Retinal pigment epithelial cell (primary cell): ENCODE measurements at regions not wholly inside any gene's neighbourhood (a gene's known extent, or its start where the extent isn't known, plus 50 kb on each side); places are given as distances from the start of the nearest gene placed in this dataset.

Experiments
- DNase-seq: peaks from one replicate; pipeline ENCODE4 v3.0.0-alpha.2; 2010; ENCODE audit warnings: low read depth
- H3K4me3 ChIP-seq: 2 replicates; pipeline ENCODE4 v1.5.1; 2011; ENCODE audit warnings: mild to moderate bottlenecking, low read length, control low read depth, moderate library complexity
- TF ChIP-seq, protein P1 (sequence below): conservative IDR thresholded peaks from 2 replicates; pipeline ENCODE4 v1.5.1; 2011; ENCODE audit warnings: low read depth, low read length, control low read depth, inconsistent platforms

DNA sequence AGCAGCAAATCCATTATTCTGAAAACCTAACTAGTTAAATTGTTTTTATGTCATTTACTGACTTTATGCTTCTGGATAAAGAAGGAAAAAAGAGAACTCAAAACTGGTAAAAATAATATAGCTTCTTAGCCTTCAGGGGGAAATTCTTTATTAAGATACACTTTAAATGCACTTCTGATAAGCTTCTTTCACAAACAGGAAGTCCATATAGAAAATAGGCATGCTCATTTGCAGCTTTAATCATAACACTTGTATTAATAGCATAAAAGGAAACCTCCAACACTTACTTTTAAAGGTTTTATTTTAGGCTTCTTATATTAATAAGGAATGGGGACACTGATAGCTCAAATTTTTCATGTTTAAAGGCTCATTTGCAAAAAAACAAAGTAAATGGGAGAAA is 538.0 kb upstream of the SLC35B3 start:
- TF ChIP-seq, protein P1, sequence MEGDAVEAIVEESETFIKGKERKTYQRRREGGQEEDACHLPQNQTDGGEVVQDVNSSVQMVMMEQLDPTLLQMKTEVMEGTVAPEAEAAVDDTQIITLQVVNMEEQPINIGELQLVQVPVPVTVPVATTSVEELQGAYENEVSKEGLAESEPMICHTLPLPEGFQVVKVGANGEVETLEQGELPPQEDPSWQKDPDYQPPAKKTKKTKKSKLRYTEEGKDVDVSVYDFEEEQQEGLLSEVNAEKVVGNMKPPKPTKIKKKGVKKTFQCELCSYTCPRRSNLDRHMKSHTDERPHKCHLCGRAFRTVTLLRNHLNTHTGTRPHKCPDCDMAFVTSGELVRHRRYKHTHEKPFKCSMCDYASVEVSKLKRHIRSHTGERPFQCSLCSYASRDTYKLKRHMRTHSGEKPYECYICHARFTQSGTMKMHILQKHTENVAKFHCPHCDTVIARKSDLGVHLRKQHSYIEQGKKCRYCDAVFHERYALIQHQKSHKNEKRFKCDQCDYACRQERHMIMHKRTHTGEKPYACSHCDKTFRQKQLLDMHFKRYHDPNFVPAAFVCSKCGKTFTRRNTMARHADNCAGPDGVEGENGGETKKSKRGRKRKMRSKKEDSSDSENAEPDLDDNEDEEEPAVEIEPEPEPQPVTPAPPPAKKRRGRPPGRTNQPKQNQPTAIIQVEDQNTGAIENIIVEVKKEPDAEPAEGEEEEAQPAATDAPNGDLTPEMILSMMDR = no peak
- no peak overlapping the region for H3K4me3 ChIP-seq

DNA sequence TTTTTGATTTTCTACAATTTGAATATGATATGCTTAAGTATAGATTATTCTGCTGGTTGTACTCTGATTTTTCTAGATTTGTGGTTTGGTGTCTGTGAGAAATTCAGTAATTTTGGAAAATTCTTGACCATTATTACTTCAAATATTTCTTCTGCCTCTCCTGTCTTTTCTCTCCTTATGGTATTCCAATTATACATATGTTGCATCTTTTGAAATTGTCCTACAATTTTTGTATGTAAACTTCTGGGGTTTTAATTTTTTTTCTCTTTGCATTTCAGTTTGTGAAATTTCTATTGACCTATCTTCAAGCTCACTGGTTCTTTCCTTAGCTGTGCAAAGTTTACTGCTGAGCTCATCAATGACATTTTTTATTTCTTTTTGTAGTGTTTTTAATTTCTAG is 534.4 kb upstream of the SLC35B3 start:
- TF ChIP-seq, protein P1 = no peak
- no peak overlapping the region for H3K4me3 ChIP-seq
- DNase-seq = no peak

More for the DNA sequence above, 538.0 kb upstream of the SLC35B3 start:
- no peak for DNase-seq

DNA sequence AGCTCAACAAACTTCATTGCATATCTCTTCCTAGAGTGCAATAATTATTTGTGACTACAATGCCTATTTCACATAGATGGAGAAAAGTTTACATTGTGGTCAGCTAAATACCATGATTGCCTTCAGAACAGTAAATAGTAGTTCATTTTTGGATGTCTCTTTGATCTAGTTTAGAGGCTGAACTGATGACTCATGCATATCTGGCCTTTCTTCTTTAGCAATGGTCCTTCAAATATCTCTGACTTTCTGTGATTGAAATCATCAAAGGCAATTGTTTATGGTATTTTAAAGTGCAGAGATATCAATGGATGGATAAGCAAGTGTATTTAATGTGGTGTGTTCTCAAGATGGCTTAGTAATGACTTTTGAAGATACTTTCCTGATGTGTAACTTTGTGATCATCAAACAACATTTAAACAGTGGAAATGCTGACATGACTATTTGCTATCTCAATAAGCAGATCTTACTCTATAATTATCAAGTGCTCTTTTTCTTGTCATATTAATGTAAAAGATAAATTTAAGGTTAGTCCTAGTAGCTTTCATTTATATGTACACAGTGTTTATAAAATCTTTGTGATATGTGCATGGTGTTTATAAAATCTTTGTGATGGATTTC is 523.7 kb upstream of the SLC35B3 start:
- TF ChIP-seq, protein P1 = no peak
- no peak for DNase-seq
- no peak overlapping the region for H3K4me3 ChIP-seq

DNA sequence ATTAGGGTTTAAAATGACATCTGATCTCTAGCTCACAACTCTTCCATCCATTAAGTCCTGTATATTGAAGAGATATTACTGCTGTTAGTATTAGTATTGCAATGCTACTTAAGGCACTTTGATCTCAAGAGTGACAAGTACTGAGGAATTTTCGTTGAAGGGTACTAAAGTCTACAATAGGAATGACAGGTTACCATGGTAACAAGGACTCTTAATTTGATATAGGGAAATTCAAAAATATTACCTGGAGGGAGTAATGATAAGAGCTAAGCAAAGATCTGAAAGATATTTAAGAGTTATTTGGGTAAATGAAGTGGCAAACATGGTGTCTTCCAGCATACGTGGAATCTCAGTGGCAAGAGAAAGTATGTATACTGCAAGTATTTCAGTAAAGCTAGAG is 518.0 kb upstream of the SLC35B3 start:
- DNase-seq = no peak
- no peak overlapping the region for H3K4me3 ChIP-seq
- TF ChIP-seq, protein P1 = no peak

DNA sequence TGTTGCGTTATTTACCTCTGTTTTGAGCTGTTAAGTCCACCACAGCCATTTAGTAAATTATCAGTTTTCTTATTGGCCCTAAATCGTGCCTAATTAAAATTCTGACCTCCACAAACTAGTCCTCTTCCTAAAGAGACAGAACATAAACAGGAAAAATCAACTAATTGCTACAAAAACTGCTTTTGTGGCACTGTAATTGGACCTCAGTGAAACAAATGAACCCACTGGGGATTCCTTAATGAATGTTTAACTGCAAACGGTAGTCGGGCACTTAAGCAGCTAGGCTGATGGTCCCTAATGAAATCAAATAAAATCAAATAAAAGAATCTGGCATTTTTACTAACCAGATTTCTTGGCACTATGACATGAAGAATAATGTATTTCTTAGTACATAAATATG is 513.4 kb upstream of the SLC35B3 start:
- DNase-seq = no peak
- no peak overlapping the region for H3K4me3 ChIP-seq
- TF ChIP-seq, protein P1 = no peak

DNA sequence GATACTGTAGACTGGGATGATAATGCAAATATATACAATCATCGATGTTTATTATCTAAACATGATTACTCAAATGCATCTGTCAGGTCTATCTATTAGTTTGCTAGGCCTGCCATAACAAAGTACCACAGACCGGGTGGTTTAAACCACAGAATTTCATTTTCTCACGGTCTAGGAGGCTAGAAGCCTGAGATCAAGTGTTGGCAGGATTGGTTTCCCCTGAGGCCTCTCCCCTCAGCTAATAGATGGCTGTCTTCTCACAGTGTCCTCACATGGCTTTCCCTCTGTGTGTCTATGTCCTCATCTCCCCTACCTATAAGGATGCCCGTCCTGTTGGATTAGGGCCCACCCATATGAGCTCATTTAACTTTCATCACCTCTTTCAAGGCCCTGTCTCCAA is 512.6 kb upstream of the SLC35B3 start:
- no peak overlapping the region for H3K4me3 ChIP-seq
- TF ChIP-seq, protein P1 = no peak
- no peak for DNase-seq

DNA sequence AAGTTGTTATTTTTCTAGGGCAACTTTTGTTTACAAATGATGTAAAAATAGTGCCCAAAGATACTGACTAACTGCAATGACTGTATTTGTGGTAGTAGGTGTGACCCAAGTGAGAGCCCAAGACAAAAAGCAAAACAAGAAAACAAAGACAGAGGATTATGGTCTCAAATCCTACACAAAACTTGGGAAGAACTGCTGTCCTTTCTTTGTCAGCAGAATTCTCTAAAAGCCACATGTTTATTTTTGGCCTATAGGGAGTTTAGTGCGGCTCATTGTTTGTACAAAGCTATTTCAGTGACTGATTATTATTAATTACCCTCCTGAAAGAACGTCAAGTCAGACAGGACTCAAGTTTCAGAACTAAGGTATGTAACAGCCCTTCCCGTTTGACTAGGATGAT is 509.2 kb upstream of the SLC35B3 start:
- no peak for DNase-seq
- TF ChIP-seq, protein P1 = no peak

More for the DNA sequence above, 509.2 kb upstream of the SLC35B3 start:
- no peak overlapping the region for H3K4me3 ChIP-seq
